Inflammatory macrophage treated with lipopolysaccharide for 1 hour (primary cell): ENCODE measurements at regions not wholly inside any gene's neighbourhood (a gene's known extent, or its start where the extent isn't known, plus 50 kb on each side); places are given as distances from the start of the nearest gene placed in this dataset.
"Not testable (repeated sequence)": the region's sequence is repeated elsewhere in the genome, so short reads cannot be mapped to it uniquely, and the experiment has no call there.

Experiments
- DNase-seq, 2 donors: peaks; one replicate each; pipeline ENCODE4 v3.0.0-alpha.2; 2020 to 2022

DNA sequence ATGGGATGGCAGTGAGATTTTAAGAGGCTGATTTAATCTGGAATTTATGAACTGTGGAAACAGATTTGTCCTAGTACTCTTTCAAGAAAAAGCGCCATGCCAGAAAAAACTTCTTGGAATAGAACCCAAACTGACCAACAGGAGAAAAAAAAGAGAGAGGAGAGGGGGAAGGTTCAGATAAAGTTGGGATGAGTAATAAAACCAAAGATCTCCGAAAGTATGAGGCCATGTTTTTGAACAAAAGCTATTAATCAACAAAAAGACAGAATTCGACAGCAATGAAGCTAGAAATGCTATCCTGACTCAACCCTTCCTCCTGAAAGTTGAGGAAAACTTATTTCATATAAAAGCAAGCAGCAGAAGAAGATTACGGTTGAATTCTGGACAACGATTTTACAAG, 135.5 kb downstream of the CEMIP2 start:
- DNase-seq = no peak

DNA sequence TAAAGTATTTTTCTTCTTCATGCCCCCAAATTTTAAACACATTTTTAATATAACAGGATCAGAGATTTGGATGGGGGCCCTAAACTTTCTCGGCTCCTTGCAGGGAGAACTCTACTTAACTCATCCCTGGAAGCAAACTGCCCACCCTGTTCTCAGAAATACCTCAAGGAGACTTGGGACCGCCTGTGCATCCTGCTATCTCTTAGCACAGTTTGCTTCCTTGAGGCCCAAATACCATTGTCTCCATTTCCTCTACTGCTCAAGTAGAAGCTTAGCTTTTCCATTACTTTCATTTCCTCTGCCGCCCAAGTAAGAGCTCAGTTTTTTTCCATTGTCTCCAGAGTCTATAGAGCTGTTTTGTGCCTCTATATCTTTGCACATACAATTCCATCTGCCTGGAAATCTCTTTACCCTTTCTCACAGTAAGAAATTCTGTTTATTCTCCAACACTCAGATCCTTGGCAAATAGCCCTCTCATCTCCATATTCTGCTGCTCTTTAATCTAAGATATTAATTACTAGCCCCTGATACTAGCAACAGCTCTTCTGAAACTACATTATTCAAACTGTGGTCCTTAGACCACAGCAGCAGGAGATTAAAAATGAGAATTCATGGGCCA, 137.8 kb downstream of the CEMIP2 start:
- no peak for DNase-seq

DNA sequence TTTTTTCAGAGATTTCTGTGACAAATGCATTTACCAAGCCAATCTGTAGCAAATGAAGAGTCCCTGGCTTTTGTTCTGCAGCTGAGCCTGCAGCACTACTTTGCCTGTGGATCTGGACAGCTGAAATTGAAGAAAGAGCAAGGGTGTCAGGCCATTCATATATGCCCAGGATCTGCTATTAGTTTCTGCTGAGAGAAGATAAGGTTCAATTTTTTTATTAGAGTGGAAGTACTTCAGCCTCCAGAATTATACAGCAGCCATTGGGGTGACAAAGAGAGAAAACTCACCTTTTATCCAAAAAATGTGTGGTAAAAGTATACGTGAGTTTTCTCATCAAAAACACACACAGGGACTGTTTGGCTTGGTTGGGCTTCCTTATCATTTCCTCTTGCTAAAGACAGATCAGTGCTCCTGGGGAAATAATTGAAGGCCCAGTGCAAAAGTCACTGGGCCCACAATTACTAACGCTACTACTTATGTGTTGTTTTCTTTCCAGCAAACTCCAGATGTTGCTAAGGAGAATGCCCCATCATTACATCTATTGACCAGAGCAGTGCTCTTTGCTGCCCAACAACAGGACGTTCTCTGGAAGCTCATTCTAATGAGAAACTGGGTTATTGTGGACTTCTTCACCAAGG, 138.6 kb downstream of the CEMIP2 start:
- no peak for DNase-seq

- DNase-seq = peak in 1 of 2 donors; percentile 9
Observed at GRCh38 chr9:71628247-71628646, 140.1 kb downstream of the CEMIP2 start.

- DNase-seq = no peak
Observed at GRCh38 chr9:71627537-71627936, 140.8 kb downstream of the CEMIP2 start.

DNA sequence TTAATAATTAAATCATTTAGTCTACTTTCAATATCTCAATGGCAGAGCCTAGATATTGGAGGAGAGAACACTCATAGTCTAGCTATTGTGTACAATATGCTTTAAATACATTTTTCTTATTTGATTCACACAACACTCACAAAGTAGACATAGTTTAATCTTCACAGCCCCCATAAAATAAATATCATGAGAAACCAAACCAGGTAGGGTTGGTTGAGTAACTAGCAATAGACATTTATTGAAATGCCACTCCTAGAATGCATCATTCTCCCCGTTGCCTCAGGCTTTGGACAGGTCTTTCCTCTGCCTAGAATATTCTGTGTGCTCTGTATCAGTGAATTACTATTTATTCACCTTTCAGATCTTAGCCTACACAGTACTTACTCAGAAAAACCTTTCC, 141.9 kb downstream of the CEMIP2 start:
- no peak for DNase-seq

DNA sequence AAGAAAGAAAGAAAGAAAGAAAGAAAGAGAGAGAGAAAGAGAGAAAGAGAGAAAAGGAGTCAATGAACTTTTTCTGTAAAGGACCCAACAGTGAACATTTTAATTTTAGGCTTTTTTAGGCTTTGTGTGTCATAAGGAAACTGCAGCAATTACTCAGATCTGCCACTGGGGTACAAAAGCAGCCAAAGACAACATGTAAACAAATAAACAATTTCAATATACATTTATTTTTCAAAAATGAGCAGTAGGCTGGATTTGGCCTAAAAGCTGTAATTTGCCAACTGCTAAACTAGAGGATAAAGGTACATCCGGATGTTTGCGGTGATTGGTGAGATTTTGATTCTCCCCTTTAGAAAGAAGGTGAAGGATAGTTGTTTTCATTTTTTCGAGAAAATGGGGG, 143.6 kb downstream of the CEMIP2 start:
- no peak for DNase-seq

DNA sequence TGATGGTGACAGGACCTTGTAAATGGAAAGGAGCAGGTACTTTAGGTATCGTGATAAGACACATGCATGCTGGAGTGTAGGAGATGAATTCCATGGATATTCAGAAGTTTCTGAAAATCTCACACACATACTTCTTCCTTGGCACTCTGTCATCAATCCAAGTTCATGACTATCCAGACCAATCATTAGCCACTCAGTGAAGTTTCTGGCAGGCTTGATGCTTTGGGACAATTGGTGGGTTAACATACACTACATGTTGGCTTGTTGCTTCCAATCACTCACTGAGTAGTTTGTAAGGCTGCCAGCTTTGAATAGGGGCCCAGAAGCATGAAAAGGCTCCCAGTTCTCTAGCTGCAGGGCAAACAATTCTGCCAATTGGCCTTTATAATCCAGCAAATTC, 147.6 kb downstream of the CEMIP2 start:
- no peak for DNase-seq

- DNase-seq = no peak
Observed at GRCh38 chr9:71620331-71620730, 148.0 kb downstream of the CEMIP2 start.

- no peak for DNase-seq
Observed at GRCh38 chr9:71619926-71620325, 148.4 kb downstream of the CEMIP2 start.

DNA sequence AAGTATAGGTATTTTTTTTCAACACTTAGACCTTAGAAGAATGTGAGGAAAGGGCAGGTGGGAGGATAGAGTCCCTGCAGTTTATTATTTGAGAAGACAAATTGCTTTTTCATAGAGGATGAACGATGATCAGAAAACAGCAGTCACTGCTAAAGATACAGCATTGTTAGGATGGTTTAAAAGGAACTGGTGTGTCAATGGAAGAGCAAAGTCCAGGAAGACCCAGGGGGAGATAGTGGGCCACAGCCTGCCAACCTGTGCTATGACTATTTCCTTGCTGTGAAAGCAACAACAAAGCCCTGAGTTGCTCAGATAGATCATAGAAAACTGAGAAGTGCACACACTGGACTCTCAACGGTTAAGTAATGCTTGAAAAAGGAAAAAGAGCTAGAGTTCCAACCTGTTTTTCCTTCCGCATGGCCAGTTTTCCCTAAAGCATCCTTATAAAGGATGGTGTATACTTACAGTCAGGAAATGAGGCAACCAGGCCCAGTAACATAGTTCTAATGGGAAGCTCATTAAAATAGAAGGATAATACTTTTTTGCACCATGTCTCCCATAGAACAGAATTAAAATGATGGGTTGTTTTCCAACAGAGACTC, 153.8 kb downstream of the CEMIP2 start:
- DNase-seq = no peak

DNA sequence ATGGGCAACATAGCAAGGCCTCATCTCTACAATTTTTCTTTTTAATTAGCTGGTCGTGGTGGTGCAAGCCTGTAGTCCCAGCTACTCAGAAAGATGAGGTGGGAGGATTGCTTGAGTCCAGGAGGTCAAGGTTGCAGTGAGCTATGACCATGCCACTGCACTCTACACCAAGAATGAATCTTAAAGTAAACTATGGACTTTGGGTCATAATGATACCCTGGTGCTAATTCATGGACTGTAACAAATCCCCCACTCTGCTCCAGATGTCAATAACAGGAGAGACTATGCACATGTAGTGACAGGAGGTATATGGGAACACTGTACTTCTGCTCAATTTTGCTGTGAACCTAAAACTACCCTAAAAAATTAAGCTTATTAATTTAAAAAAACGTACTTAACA, 155.4 kb downstream of the CEMIP2 start:
- no peak for DNase-seq

DNA sequence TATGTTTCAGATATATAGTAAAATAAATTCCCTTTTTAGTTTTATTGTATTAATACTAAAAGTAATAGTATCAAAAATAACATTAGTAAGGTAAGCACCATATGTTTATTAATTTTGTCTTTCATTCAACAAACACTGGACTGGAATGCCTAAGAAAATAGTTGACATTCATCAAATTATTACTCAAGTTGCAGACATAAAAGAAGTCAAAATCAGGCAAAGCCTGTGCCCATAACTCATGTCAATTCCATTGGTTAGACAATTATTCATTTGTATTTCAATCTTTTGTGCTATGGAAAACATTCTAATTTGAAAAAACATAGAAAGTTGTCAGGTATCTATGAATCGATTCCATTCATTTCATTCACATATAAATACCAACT, 158.9 kb downstream of the CEMIP2 start:
- no peak for DNase-seq

DNA sequence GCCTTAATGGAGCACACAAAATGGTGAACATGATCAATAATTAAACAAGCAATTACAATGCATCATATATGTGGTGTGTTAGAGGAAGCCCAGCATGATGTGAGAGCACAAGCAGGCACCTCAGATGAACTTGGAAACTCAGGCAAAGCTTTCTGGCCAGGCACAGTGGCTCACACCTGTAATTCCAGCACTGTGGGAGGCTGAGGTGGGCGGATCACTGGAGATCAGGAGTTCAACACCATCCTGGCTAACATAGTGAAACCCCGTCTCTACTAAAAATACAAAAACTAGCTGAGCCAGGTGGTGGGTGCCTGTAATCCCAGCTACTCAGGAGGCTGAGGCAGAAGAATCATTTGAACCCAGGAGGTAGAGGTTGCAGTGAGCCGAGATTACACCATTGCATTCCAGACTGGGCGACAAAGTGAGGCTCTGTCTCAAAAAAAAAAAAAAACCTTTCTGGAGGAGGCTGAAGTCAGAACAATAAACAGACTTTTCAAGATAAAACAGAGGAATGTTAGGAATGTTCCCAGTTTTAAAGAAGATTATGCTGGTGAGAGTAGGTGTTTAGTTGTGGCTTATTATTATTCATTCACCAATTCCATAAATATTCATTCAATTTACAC, 159.4 kb downstream of the CEMIP2 start:
- DNase-seq = no peak

- no peak for DNase-seq
Observed at GRCh38 chr9:71608021-71608420, 160.3 kb downstream of the CEMIP2 start.

- DNase-seq = no peak
Observed at GRCh38 chr9:71607461-71607881, 160.8 kb downstream of the CEMIP2 start.

- peak; percentile 28 to 74 for DNase-seq
Observed at GRCh38 chr9:71604197-71605063, 163.9 kb downstream of the CEMIP2 start.

DNA sequence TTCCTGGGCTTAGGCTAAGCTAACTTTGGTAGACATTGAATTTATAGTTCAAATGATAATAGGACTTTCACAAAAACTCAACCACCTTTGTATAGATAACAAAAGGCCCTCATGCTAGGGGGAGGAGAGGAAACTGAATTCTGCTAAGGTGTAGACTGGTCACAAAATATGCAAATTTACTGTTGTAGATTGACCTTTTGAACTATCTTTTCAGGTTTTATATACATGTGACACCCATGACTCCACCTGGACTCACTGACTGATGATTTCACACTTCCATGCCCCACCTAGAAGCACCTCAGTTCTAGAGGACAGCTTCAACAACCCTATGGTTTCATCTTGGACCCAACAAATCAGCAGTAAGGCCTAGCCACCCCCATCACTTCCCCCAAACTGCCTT, 165.7 kb downstream of the CEMIP2 start:
- no peak for DNase-seq

GRCh38 chr9:71595762-71596161, 172.6 kb downstream of the CEMIP2 start:
- not testable (repeated sequence) for DNase-seq

DNA sequence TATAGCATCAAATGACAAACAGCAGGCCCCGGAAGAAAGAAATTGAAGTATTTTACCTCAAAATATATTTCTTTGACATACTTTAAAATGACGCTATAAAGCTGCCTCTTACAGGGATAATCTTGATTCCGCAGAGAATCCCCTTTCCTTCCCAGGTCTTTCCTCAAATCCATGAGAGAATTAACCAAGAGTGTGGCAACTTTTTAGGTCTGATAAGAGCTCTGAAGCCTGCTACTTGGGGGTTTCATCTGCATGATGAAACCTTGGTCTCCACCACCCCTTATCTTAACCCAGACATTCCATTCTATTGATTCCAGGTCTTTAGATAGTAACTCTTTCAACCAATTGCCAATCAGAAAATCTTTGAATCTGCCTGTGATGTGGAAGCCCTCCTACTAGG, 173.8 kb downstream of the CEMIP2 start:
- DNase-seq = no peak

DNA sequence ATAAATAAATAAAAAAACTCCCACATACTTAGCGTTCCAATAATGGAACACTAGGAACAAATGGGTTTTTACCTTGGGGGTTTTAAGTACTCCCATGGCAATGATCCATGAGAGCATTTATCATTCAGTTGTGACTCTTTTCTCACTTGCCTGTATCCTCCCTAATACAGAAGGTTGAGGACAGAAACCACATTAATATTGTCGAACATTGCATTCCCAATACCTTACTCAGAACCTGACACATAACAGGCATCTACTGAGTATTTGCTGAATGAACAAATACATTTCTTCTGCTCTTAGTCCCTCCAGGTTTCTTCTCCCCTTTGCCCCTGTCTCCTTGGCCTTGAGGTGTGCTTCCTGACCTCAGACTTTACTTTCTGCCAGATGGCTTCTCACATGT, 175.9 kb downstream of the CEMIP2 start:
- no peak for DNase-seq

GRCh38 chr9:71590362-71590761, 178.0 kb downstream of the CEMIP2 start:
- no peak for DNase-seq

DNA sequence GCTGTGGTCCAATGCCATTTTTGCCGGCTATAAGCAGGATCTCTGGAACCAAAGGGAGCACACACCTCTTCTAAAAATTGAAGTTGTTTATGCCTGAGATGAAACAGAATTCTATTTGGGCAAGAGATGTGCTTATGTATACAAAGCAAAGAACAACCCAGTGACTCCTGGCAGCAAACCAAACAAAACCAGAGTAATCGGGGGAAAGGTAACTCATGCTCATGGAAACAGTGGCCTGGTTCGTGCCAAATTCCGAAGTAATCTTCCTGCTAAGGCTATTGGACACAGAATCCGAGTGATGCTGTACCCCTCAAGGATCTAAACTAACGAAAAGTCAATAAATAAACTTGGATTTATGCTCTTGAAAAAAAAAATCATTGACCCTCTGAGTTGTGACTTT, 178.7 kb downstream of the CEMIP2 start:
- no peak for DNase-seq
